Superior temporal gyrus (tissue), 1 donor: ENCODE measurements at regions not wholly inside any gene's neighbourhood (a gene's known extent, or its start where the extent isn't known, plus 50 kb on each side); places are given as distances from the start of the nearest gene placed in this dataset.

Experiments used
- DNase-seq: peaks from one replicate; pipeline ENCODE4 v3.0.0-alpha.2; 2016; ENCODE audit errors: extremely low spot score

GRCh38 chr11:119937412-119937811 lies 200.5 kb downstream of the TRIM29 start:
- peak; percentile 78 for DNase-seq

GRCh38 chr11:119936426-119936825 lies 201.5 kb downstream of the TRIM29 start:
- DNase-seq: no peak

GRCh38 chr11:119935349-119935925 lies 202.5 kb downstream of the TRIM29 start:
- DNase-seq: peak; percentile 56

- no peak for DNase-seq
Observed at GRCh38 chr11:119934866-119935265, 203.0 kb downstream of the TRIM29 start.

- no peak for DNase-seq
Observed at GRCh38 chr11:119934267-119934666, 203.6 kb downstream of the TRIM29 start.

- no peak for DNase-seq
Observed at GRCh38 chr11:119933584-119933983, 204.3 kb downstream of the TRIM29 start.

GRCh38 chr11:119932828-119933562 lies 204.0 kb upstream of the NECTIN1 start:
- DNase-seq: no peak

GRCh38 chr11:119928047-119928446 lies 199.0 kb upstream of the NECTIN1 start:
- DNase-seq: peak; percentile 41

- no peak for DNase-seq
Observed at GRCh38 chr11:119924017-119924416, 195.0 kb upstream of the NECTIN1 start.

- no peak for DNase-seq
Observed at GRCh38 chr11:119921571-119921970, 192.6 kb upstream of the NECTIN1 start.

GRCh38 chr11:119920666-119921387 lies 191.8 kb upstream of the NECTIN1 start:
- DNase-seq: no peak

GRCh38 chr11:119919656-119920055 lies 190.7 kb upstream of the NECTIN1 start:
- DNase-seq: no peak

- no peak for DNase-seq
Observed at GRCh38 chr11:119918347-119918746, 189.3 kb upstream of the NECTIN1 start.

- DNase-seq: no peak
Observed at GRCh38 chr11:119916568-119916967, 187.6 kb upstream of the NECTIN1 start.

GRCh38 chr11:119912229-119912628 lies 183.2 kb upstream of the NECTIN1 start:
- DNase-seq: peak; percentile 39

GRCh38 chr11:119910650-119911049 lies 181.7 kb upstream of the NECTIN1 start:
- DNase-seq: no peak

- DNase-seq: peak; percentile 75
Observed at GRCh38 chr11:119910051-119910450, 181.1 kb upstream of the NECTIN1 start.

- no peak for DNase-seq
Observed at GRCh38 chr11:119909495-119909894, 180.5 kb upstream of the NECTIN1 start.

GRCh38 chr11:119909077-119909476 lies 180.1 kb upstream of the NECTIN1 start:
- no peak for DNase-seq

- no peak for DNase-seq
Observed at GRCh38 chr11:119908573-119908904, 179.5 kb upstream of the NECTIN1 start.

- peak; percentile 46 for DNase-seq
Observed at GRCh38 chr11:119907878-119908572, 179.0 kb upstream of the NECTIN1 start.

GRCh38 chr11:119907122-119907851 lies 178.3 kb upstream of the NECTIN1 start:
- no peak for DNase-seq
